HAP-1 (cell line): ENCODE measurements at regions not wholly inside any gene's neighbourhood (a gene's known extent, or its start where the extent isn't known, plus 50 kb on each side); places are given as distances from the start of the nearest gene placed in this dataset.
A peak's percentile ranks its signal among the peaks of the same experiment; 100 is the strongest.

Experiments used
- DNase-seq, 2 experiments: peaks; one replicate each; pipeline ENCODE4 v3.0.0-alpha.2; 2016 to 2020; ENCODE audit warnings: low spot score in 2 of 2
- H3K27me3 ChIP-seq: fragments of 250-450 bp; sonication (Bioruptor Pico); 2 replicates; pipeline ENCODE4 v1.5.1; 2020; ENCODE audit warnings: low read depth, mild to moderate bottlenecking, moderate library complexity
- H3K36me3 ChIP-seq: fragments of 250-450 bp; sonication (Bioruptor Pico); replicated peaks from 2 replicates; pipeline ENCODE4 v1.5.1; 2020; ENCODE audit warnings: mild to moderate bottlenecking
- H3K4me1 ChIP-seq: fragments of 250-450 bp; sonication (Bioruptor Pico); 2 replicates; pipeline ENCODE4 v1.5.1; 2020; ENCODE audit warnings: mild to moderate bottlenecking
- H3K4me3 ChIP-seq: fragments of 250-450 bp; sonication (Bioruptor Pico); 2 replicates; pipeline ENCODE4 v1.5.1; 2020; ENCODE audit warnings: mild to moderate bottlenecking, moderate library complexity
- H3K9me3 ChIP-seq: fragments of 250-450 bp; sonication (Bioruptor Pico); 2 replicates; pipeline ENCODE4 v1.5.1; 2020; ENCODE audit warnings: mild to moderate bottlenecking, moderate library complexity
- in situ Hi-C: fragments of 300-500 bp; cut with MboI; formaldehyde crosslinking; loops from 3 replicates; pipeline ENCODE4 v1.14.3; 2020; ENCODE audit warnings: low sequenced_read_pairs, inconsistent platforms, mixed read lengths

GRCh38 chr4:22129454-22130029 lies 181.0 kb upstream of the KCNIP4 start:
- in situ Hi-C loops, result no loop called here
- H3K9me3 ChIP-seq, result no peaks in the 10 kb centered on the region
- H3K27me3 ChIP-seq, result no peaks in the 10 kb centered on the region
- DNase-seq, result peak; percentile 6 to 59
- no peak overlapping the region for H3K4me3 ChIP-seq
- H3K4me1 ChIP-seq, result no peaks in the 10 kb centered on the region
- no peaks in the 10 kb centered on the region for H3K36me3 ChIP-seq

GRCh38 chr4:22122062-22122461 lies 173.5 kb upstream of the KCNIP4 start:
- in situ Hi-C loops, result no loop called here
- no peak for DNase-seq

GRCh38 chr4:22115262-22115661 lies 166.7 kb upstream of the KCNIP4 start:
- in situ Hi-C loops, result no loop called here
- H3K4me1 ChIP-seq, result no peaks in the 10 kb centered on the region
- no peaks in the 10 kb centered on the region for H3K27me3 ChIP-seq
- H3K4me3 ChIP-seq, result no peak overlapping the region
- H3K9me3 ChIP-seq, result no peaks in the 10 kb centered on the region
- DNase-seq, result no peak
- no peaks in the 10 kb centered on the region for H3K36me3 ChIP-seq

More at GRCh38 chr4:22122062-22122461, 173.5 kb upstream of the KCNIP4 start:
- Histone ChIP-seq H3K4me3 (no peak overlapping the region), H3K27me3 (no peaks in the 10 kb centered on the region), H3K9me3 (no peaks in the 10 kb centered on the region), H3K36me3 (no peaks in the 10 kb centered on the region), H3K4me1 (no peaks in the 10 kb centered on the region)

- no peaks in the 10 kb centered on the region for H3K4me1 ChIP-seq
- no peak for DNase-seq
- H3K27me3 ChIP-seq, result no peaks in the 10 kb centered on the region; the same call in 1 of the 2 replicates
- H3K9me3 ChIP-seq, result no peaks in the 10 kb centered on the region
- H3K36me3 ChIP-seq, result no peaks in the 10 kb centered on the region
- H3K4me3 ChIP-seq, result no peak overlapping the region
- in situ Hi-C loops, result no loop called here
Measured at GRCh38 chr4:22103768-22104167, 155.2 kb upstream of the KCNIP4 start.

- Histone ChIP-seq H3K36me3 (no peaks in the 10 kb centered on the region), H3K4me3 (no peak overlapping the region), H3K9me3 (no peaks in the 10 kb centered on the region), H3K4me1 (no peaks in the 10 kb centered on the region), H3K27me3 (no peaks in the 10 kb centered on the region; the same call in 1 of the 2 replicates)
- in situ Hi-C loops, result no loop called here
- DNase-seq, result no peak
Measured at GRCh38 chr4:22099896-22100295, 151.3 kb upstream of the KCNIP4 start.

GRCh38 chr4:22097596-22097995 lies 149.0 kb upstream of the KCNIP4 start:
- no peaks in the 10 kb centered on the region for H3K4me1 ChIP-seq
- H3K4me3 ChIP-seq, result no peak overlapping the region
- H3K9me3 ChIP-seq, result no peaks in the 10 kb centered on the region
- no peak for DNase-seq
- no peaks in the 10 kb centered on the region; the same call in 1 of the 2 replicates for H3K27me3 ChIP-seq
- in situ Hi-C loops, result no loop called here
- no peaks in the 10 kb centered on the region for H3K36me3 ChIP-seq

GRCh38 chr4:22094217-22094616 lies 145.6 kb upstream of the KCNIP4 start:
- in situ Hi-C loops, result no loop called here
- Histone ChIP-seq H3K36me3 (no peaks in the 10 kb centered on the region), H3K9me3 (no peaks in the 10 kb centered on the region), H3K27me3 (no peaks in the 10 kb centered on the region), H3K4me3 (no peak overlapping the region), H3K4me1 (no peaks in the 10 kb centered on the region)
- DNase-seq, result no peak

GRCh38 chr4:22093126-22093525 lies 144.6 kb upstream of the KCNIP4 start:
- no peak for DNase-seq
- no peaks in the 10 kb centered on the region for H3K27me3 ChIP-seq
- in situ Hi-C loops, result no loop called here
- H3K4me1 ChIP-seq, result no peaks in the 10 kb centered on the region
- H3K9me3 ChIP-seq, result no peaks in the 10 kb centered on the region
- no peak overlapping the region for H3K4me3 ChIP-seq
- H3K36me3 ChIP-seq, result no peaks in the 10 kb centered on the region

- H3K36me3 ChIP-seq, result no peaks in the 10 kb centered on the region
- no peaks in the 10 kb centered on the region for H3K9me3 ChIP-seq
- in situ Hi-C loops, result no loop called here
- no peaks in the 10 kb centered on the region for H3K4me1 ChIP-seq
- peak in 1 of 2 experiments; percentile 8 for DNase-seq
- H3K4me3 ChIP-seq, result no peak overlapping the region
- H3K27me3 ChIP-seq, result no peaks in the 10 kb centered on the region
Measured at GRCh38 chr4:22091906-22092305, 143.3 kb upstream of the KCNIP4 start.

- H3K4me3 ChIP-seq, result no peak overlapping the region
- DNase-seq, result peak in 1 of 2 experiments; percentile 16
- no peaks in the 10 kb centered on the region for H3K9me3 ChIP-seq
- in situ Hi-C loops, result no loop called here
- no peaks in the 10 kb centered on the region for H3K27me3 ChIP-seq
- H3K36me3 ChIP-seq, result no peaks in the 10 kb centered on the region
- no peaks in the 10 kb centered on the region for H3K4me1 ChIP-seq
Measured at GRCh38 chr4:22091352-22091717, 142.8 kb upstream of the KCNIP4 start.

GRCh38 chr4:22090661-22091351 lies 142.2 kb upstream of the KCNIP4 start:
- no peaks in the 10 kb centered on the region for H3K9me3 ChIP-seq
- DNase-seq, result no peak
- H3K4me1 ChIP-seq, result no peaks in the 10 kb centered on the region
- H3K4me3 ChIP-seq, result no peak overlapping the region
- in situ Hi-C loops, result no loop called here
- H3K36me3 ChIP-seq, result no peaks in the 10 kb centered on the region
- H3K27me3 ChIP-seq, result no peaks in the 10 kb centered on the region

- Histone ChIP-seq H3K4me1 (no peaks in the 10 kb centered on the region), H3K4me3 (no peak overlapping the region), H3K9me3 (no peaks in the 10 kb centered on the region), H3K27me3 (no peaks in the 10 kb centered on the region; the same call in 1 of the 2 replicates), H3K36me3 (no peaks in the 10 kb centered on the region)
- in situ Hi-C loops, result no loop called here
- DNase-seq, result no peak
Measured at GRCh38 chr4:22077571-22077970, 129.0 kb upstream of the KCNIP4 start.

- H3K4me3 ChIP-seq, result no peak overlapping the region
- in situ Hi-C loops, result no loop called here
- no peaks in the 10 kb centered on the region for H3K4me1 ChIP-seq
- H3K9me3 ChIP-seq, result no peaks in the 10 kb centered on the region
- no peaks in the 10 kb centered on the region for H3K36me3 ChIP-seq
- no peak for DNase-seq
- H3K27me3 ChIP-seq, result no peaks in the 10 kb centered on the region
Measured at GRCh38 chr4:22072726-22073125, 124.2 kb upstream of the KCNIP4 start.

- Histone ChIP-seq H3K4me1 (no peaks in the 10 kb centered on the region), H3K27me3 (no peaks in the 10 kb centered on the region), H3K36me3 (no peaks in the 10 kb centered on the region), H3K4me3 (no peak overlapping the region), H3K9me3 (no peaks in the 10 kb centered on the region)
- in situ Hi-C loops, result no loop called here
- no peak for DNase-seq
Measured at GRCh38 chr4:22072240-22072639, 123.7 kb upstream of the KCNIP4 start.
